Right renal pelvis (tissue), 4 donors: ENCODE measurements at regions not wholly inside any gene's neighbourhood (a gene's known extent, or its start where the extent isn't known, plus 50 kb on each side); places are given as distances from the start of the nearest gene placed in this dataset.

Experiments
- DNase-seq, 4 donors: peaks; one replicate each; pipeline ENCODE4 v3.0.0-alpha.2; 2013; ENCODE audit warnings: low read depth in 4 of 4, low spot score in 3 of 4, missing footprints in 1 of 4

DNA sequence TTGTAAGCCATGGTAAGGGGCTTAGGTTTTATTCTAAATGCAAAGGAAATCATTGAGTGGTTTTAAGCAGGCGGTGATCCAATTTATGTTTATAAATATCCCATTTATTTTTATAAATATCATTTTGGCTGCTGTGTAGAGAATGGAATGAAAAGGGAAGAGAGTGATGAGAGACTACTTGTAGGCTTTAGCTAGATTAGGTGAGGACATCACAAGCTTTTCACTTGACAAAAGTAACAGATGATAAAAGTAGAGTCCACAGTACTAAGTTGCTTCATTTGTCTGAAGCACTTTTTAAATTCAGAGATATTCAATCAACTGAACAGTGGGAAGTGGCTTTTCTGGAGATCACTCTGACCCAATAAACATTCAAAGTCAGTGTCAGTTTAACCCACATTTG, 65.4 kb upstream of the FSHR start:
- DNase-seq, result no peak

GRCh38 chr2:49210191-49210590, 55.9 kb upstream of the FSHR start:
- no peak for DNase-seq

- DNase-seq, result no peak
These were observed 52.9 kb upstream of the FSHR start for GRCh38 chr2:49207204-49207603.
